GM18951 (cell line): ENCODE measurements at regions not wholly inside any gene's neighbourhood (a gene's known extent, or its start where the extent isn't known, plus 50 kb on each side); places are given as distances from the start of the nearest gene placed in this dataset.

Source experiments
- POLR2A ChIP-seq: IDR thresholded peaks from 4 replicates; pipeline ENCODE4 v1.6.1; 2011; ENCODE audit warnings: mild to moderate bottlenecking; ENCODE audit not compliant: insufficient read length, insufficient read depth; ENCODE audit errors: extremely low read depth
- in situ Hi-C: fragments of 300-500 bp; cut with MboI; formaldehyde crosslinking; loops from one replicate; pipeline ENCODE4 v1.12.0; 2022; ENCODE audit warnings: low sequenced_read_pairs, mixed read lengths, inconsistent platforms; ENCODE audit not compliant: unreplicated experiment

DNA sequence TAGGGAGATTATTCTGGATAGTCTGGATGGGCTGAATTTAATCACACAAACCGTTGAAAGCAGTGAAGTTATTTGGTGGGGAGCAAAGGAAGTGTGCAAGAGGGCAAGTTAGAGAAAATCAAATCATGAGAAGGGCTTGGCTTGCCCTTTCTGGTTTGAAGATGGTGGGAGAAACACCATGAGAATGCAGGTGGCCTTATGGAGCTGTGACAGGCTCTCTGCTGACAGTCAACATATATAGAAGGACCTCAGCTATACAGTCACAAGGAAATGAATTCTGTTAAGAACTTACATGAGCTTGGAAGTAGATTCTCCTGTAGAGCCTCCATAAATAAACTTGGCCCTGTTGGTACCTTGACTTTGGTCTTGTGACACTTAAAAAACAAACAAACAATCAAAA, 72.3 kb downstream of the GMNC start:
- no peak for TF ChIP-seq POLR2A
- in situ Hi-C loops, result no loop called here

DNA sequence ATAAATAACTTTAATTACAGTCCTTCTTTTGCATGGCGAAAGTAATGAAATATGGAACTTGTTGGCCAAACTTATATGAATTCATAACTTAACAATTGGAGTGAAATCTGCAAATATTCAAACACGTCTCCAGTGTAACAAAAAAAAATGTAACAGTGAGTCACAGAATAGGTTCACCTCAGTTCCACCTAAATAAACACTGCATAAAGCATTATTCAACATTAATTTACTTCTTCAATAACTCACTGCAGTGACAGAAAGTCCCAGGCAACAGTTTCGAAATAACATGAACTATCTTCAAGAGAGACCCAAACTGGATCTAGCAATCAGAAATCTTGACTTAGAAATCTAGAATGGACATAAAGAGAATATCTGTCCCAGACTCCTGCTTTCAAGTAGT, 75.6 kb downstream of the GMNC start:
- in situ Hi-C loops, result no loop called here

DNA sequence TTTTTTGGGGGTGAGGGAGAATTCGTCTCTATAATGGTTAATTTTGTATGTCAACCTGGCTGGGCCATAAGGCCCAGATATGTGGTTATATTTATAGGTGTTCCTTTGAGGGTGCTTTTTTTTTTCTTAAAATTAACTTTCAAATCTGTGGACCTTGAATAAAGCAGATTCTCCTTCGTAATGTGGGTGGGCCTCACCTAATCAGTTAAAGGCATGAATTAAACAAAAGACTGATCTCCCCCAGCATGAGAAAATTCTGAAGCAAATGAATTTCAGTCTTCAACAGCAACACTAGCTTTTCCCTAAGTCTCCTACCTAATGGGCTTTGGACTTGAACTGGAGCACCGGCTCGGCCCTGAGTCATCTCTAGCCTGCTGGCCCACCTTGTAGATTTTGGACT, 77.4 kb downstream of the GMNC start:
- in situ Hi-C loops, result no loop called here
- no peak for TF ChIP-seq POLR2A

More for the DNA sequence above, 75.6 kb downstream of the GMNC start:
- no peak for TF ChIP-seq POLR2A

DNA sequence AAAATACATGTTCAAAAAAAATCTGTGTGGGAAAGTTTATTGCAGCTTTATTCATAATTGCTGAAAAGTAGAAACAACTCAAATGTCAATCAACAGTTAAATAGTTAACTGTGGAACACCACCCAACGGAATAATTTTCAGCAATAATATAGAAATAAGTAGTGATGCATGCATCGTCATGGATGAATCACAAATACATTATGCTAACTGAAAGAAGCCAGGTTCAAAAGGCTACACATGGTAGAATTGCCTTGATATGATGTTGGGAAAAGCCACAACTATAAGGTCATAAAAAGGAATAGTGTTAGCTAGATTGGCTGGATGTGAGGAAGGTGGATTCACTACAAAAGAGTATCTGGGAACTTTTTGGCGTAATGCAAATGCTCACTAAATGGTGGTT, 82.0 kb downstream of the GMNC start:
- TF ChIP-seq POLR2A, result no peak
- in situ Hi-C loops, result no loop called here

DNA sequence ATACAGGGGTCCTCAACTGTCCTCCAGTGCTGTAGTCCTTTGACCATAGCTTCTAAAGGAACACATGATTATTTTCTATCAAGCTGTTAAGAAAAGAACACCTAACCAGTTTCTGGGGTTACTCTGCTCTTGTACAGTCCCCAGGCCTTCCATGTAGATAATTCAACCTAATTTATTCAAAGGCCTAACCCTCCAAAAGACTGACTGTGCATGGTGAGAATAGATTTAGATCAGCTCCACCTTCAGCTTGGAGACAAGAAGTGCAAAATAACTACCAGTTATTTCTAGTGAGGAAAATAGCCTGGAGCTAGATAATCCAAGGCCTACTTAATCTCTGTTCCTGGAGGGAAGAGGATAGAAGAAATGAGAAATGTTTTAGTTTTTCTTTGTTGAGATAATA, 87.9 kb downstream of the GMNC start:
- no peak for TF ChIP-seq POLR2A
- in situ Hi-C loops, result no loop called here

DNA sequence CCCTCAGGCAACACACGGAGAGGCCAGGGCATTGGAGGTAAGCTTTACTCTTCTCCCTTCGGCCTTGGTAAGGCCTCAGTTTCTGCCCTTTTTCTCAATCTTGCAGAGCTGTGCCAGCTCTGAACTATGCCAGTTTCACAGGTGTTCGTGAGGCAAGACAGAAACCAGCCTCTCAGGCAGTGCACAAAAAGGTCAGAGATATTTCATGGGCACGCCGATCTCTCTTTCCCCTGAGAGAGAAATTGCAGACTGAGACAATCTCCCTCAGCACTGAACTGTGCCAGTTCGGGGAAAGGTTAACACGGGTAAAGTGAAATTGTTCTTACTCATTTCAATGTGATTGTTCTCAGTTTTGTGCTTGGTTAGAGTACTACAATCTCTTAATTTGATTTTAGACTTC, 88.5 kb downstream of the GMNC start:
- in situ Hi-C loops, result no loop called here
- no peak for TF ChIP-seq POLR2A

DNA sequence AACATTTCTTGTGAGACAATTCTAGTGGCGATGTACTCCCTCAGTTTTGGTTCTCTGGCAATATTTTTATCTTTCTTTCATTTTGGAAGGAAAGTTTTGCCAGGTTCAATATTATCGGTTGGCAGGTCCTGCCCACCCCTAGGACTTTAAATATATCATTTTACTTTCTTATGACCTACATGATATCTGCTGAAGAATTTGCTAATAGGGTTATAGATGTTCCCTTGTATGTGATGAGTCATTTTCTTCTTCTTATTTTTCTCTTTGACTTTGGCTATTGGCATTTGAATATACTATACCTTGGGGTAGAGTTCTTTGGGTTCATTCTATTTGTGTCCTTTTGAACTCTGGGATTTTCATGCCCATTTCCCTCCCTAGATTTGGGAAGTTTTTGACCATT, 89.7 kb downstream of the GMNC start:
- in situ Hi-C loops, result no loop called here
- TF ChIP-seq POLR2A, result no peak

DNA sequence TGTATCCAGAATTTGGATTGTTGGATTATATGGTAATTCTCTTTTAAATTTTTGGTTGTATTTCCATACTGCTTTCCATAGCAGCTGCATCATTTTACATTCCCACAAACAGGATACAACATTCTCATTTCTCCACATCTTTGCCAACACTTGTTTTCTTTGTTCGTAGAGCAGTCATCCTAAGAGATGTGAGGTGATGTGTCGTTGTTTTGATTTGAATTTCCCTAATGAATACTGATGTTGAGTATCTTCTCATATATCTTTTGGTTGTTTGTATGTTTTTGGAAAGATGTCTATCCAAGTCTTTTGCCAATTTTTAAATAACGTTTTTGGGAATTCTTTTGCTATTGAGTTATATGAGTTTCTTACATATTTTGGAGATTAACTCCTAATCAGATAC, 93.6 kb downstream of the GMNC start:
- no peak for TF ChIP-seq POLR2A
- in situ Hi-C loops, result no loop called here

DNA sequence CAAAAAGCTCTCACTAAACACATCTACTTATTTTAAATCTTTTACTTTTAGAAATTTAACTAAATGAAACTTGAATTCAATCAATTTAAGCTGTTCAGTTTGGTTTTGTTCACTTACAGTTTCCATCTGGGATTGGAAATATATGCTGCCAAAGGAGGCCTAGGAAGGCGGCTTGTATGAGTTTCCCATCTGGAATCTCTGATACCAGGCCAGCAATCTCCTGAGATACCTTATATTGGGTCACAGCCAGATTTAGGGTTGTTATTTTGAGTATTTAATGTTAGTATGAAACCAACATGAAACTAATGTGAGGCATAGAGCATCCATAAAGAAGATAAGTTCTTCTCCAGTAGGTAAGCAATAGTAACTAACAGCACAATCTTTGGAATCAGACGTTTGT, 94.6 kb downstream of the GMNC start:
- in situ Hi-C loops, result no loop called here
- TF ChIP-seq POLR2A, result no peak

DNA sequence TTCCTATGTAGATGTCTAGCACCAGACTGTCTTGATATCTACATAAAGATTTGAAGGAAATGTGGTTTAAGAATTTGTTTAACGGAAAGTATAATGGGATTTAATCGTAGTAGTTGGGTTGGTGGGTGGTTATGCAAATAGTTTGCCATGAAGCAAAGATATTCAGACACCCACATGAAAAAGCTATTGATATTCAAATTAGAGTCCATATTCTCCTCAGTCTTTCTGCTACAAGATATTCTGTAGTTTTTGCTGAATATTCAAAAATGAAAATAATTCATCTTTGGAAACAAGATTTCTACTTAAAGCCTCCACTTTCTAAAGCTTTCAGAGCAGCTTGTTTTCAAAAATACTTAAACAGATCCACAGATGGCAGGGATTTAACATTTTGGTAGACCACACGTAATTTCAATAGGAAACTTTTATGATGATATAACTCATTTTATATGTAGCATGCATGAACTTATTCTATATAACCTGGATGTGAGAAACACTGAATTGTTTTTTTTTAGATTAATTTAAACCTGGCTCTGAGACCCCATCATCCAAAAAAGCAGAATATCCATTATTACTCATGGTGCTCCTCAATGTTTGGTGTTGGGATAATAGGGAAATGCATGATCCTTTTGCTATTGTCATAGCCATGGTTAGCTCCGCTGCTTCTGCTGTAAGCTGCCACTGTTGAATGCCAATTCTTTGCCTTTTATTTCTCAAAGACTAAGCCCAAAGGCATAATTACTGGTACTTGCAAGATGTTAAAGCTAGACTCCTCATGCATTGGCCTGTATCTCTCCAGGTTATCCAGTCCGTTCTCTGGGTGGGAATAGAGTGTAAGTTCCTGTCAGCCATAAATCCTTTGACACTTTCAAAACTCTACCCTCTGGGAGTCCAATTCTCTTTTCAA, 98.0 kb downstream of the GMNC start:
- no peak for TF ChIP-seq POLR2A
- in situ Hi-C loops, result no loop called here

DNA sequence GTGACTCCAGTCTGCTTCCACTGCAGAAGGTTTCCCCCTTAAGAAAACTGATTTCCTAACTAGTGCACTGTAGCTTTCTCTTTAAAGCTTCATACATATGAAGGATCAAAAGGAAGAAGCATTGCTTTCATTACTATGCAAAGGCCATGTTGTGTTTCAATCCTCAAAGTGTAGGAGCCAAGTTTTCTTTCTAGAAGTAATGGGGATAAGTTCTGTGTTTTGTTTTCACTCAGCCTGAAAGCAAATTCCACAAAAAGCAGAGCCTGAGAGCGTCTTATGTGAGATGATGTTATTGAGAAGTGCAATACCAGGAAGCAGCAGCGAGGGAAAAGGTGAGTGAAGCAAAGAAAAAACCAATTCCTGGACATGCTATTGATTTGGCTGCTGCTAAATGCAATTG, 99.7 kb downstream of the GMNC start:
- in situ Hi-C loops, result no loop called here
- TF ChIP-seq POLR2A, result no peak

DNA sequence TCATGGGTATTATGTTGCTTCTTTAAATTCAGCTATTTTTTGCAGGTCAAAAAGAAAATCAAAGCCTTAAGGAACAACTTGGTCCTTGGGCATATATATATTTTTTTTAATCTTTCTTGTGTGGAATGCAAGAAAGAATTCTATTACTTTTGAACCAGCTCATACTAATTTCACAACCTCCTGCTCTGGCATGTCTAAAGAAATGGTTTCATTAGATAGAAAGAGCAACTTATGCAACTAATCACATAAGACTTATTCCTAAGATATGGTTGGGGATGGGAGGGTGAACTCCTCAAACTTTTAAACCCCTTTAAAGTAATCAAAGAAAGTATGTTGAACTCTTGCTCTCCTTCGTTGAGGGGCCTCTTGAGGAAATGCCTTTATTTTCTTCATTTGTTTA, 114.9 kb downstream of the GMNC start:
- TF ChIP-seq POLR2A, result no peak
- in situ Hi-C loops, result no loop called here

DNA sequence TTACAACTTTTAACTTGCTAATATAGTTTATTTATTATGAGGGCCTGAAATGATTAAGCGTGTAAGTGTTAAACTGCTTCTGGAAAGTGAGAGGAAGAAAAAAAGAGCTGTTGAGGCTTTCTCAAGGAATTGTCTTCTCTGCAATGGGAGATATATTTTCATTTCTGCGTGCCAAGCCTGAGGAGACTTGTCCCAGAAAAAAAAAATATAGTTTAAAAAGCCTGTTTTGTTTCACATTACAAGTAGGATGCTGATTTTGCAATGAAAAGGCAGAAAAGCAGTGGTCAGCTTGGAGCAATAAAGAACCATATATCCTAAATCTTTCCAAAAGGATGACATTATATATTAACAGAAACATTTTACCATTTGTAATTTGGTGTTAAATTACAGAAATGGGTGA, 115.5 kb downstream of the GMNC start:
- in situ Hi-C loops, result no loop called here
- no peak for TF ChIP-seq POLR2A

DNA sequence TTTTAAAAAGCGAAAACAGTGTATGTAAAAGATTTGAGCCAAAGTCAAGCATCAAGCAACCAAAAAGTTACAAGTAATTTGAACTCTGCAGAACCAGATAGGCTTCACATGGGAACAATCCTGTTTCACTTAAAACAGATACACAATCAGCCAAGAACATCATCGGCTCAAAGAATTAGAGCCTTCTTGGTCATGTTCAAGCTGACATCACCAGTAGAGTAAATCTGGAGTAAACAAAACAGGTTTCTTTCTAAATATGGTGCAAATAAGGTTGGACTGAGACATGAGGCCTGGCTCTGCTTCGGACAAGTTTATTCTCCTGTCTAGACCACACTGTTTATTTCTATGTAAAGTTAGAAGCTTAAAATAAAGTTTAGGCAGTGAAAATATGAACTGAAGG, 116.0 kb downstream of the GMNC start:
- TF ChIP-seq POLR2A, result no peak
- in situ Hi-C loops, result no loop called here
